H1 (cell line): ENCODE measurements at regions not wholly inside any gene's neighbourhood (a gene's known extent, or its start where the extent isn't known, plus 50 kb on each side); places are given as distances from the start of the nearest gene placed in this dataset.

Source experiments
- ASH2L ChIP-seq: fragments of 200-600, 300-600 bp; sonication (generic); IDR thresholded peaks from one replicate; pipeline ENCODE4 v1.7.1; 2017; ENCODE audit warnings: low read length
- CBX8 ChIP-seq: fragments of 300-800, 300-1000 bp; sonication (generic); IDR thresholded peaks from 2 replicates; pipeline ENCODE4 v1.7.1; 2016; ENCODE audit warnings: low read depth, low read length, borderline replicate concordance
- CHD2 ChIP-seq: IDR thresholded peaks from 2 replicates; pipeline ENCODE4 v1.6.1; 2012; ENCODE audit warnings: low read length, improper control_type of control experiment
- CREB1 ChIP-seq: IDR thresholded peaks from 2 replicates; pipeline ENCODE4 v1.6.1; 2012; ENCODE audit warnings: inconsistent platforms
- EGR1 ChIP-seq: IDR thresholded peaks from 2 replicates; pipeline ENCODE4 v1.6.1; 2011; ENCODE audit warnings: low read depth, low read length, borderline replicate concordance
- SAP30 ChIP-seq: fragments of 300-600 bp; sonication (generic); IDR thresholded peaks from 2 replicates; pipeline ENCODE4 v1.7.1; 2012; ENCODE audit warnings: low read length, moderate library complexity, mild to moderate bottlenecking, inconsistent platforms; ENCODE audit not compliant: insufficient read depth, insufficient replicate concordance
- SIN3A ChIP-seq, 2 experiments: IDR thresholded peaks in 1 of 2; conservative IDR thresholded peaks in 1 of 2; 2 replicates each; pipeline ENCODE4 v1.6.1; 2011 to 2012; ENCODE audit warnings: low read length in 2 of 2, improper control_type of control experiment in 1 of 2, low read depth in 1 of 2, mild to moderate bottlenecking in 1 of 2
- TCF12 ChIP-seq: IDR thresholded peaks from 2 replicates; pipeline ENCODE4 v1.6.1; 2011; ENCODE audit warnings: low read depth, mild to moderate bottlenecking, low read length
- ZNF274 ChIP-seq: IDR thresholded peaks from 2 replicates; pipeline ENCODE4 v1.7.0; 2012; ENCODE audit warnings: low read length, borderline replicate concordance; ENCODE audit errors: extremely low read depth
- TF ChIP-seq, protein P1 (sequence below): fragments of 300-600 bp; sonication (generic); IDR thresholded peaks from 2 replicates; pipeline ENCODE4 v1.7.1; 2012; ENCODE audit warnings: low read length, moderate library complexity, mild to moderate bottlenecking, inconsistent platforms; ENCODE audit not compliant: insufficient replicate concordance
- TF ChIP-seq, protein P2 (sequence below): IDR thresholded peaks from 2 replicates; pipeline ENCODE4 v1.6.1; 2011; ENCODE audit warnings: low read depth, mild to moderate bottlenecking, low read length; ENCODE audit not compliant: insufficient read depth

DNA sequence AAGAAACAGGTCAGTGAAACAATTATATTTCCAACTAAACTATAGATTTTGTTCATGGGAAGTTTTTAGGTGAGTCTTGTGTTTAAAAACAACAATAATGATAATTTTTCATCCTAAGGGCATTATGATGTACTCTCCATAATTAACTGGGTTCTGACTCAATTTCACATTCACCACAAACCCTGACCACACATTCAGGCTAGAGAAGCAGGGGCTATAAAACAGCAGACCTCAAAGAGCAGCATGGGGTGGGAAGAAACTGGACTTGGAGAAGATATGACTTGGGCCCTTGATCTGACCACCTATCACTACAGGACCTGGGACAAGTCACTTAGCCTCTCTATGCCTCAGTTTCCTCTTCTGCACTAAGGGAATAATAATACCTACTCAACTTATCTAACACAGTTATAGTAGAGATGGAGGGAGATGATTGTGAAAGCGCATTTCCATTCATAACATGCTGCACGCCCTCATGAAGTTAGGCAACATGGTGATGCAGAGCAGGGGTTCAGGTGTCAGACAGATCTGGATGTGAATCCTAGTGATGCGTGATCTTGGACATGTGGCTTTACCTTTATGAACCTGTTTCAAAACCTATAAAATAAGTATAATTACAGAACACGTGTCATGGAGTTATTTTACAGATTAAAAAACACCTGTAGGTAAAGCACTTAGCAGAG is 63.0 kb upstream of the ACP3 start (continued):
- TF ChIP-seq, protein P1, sequence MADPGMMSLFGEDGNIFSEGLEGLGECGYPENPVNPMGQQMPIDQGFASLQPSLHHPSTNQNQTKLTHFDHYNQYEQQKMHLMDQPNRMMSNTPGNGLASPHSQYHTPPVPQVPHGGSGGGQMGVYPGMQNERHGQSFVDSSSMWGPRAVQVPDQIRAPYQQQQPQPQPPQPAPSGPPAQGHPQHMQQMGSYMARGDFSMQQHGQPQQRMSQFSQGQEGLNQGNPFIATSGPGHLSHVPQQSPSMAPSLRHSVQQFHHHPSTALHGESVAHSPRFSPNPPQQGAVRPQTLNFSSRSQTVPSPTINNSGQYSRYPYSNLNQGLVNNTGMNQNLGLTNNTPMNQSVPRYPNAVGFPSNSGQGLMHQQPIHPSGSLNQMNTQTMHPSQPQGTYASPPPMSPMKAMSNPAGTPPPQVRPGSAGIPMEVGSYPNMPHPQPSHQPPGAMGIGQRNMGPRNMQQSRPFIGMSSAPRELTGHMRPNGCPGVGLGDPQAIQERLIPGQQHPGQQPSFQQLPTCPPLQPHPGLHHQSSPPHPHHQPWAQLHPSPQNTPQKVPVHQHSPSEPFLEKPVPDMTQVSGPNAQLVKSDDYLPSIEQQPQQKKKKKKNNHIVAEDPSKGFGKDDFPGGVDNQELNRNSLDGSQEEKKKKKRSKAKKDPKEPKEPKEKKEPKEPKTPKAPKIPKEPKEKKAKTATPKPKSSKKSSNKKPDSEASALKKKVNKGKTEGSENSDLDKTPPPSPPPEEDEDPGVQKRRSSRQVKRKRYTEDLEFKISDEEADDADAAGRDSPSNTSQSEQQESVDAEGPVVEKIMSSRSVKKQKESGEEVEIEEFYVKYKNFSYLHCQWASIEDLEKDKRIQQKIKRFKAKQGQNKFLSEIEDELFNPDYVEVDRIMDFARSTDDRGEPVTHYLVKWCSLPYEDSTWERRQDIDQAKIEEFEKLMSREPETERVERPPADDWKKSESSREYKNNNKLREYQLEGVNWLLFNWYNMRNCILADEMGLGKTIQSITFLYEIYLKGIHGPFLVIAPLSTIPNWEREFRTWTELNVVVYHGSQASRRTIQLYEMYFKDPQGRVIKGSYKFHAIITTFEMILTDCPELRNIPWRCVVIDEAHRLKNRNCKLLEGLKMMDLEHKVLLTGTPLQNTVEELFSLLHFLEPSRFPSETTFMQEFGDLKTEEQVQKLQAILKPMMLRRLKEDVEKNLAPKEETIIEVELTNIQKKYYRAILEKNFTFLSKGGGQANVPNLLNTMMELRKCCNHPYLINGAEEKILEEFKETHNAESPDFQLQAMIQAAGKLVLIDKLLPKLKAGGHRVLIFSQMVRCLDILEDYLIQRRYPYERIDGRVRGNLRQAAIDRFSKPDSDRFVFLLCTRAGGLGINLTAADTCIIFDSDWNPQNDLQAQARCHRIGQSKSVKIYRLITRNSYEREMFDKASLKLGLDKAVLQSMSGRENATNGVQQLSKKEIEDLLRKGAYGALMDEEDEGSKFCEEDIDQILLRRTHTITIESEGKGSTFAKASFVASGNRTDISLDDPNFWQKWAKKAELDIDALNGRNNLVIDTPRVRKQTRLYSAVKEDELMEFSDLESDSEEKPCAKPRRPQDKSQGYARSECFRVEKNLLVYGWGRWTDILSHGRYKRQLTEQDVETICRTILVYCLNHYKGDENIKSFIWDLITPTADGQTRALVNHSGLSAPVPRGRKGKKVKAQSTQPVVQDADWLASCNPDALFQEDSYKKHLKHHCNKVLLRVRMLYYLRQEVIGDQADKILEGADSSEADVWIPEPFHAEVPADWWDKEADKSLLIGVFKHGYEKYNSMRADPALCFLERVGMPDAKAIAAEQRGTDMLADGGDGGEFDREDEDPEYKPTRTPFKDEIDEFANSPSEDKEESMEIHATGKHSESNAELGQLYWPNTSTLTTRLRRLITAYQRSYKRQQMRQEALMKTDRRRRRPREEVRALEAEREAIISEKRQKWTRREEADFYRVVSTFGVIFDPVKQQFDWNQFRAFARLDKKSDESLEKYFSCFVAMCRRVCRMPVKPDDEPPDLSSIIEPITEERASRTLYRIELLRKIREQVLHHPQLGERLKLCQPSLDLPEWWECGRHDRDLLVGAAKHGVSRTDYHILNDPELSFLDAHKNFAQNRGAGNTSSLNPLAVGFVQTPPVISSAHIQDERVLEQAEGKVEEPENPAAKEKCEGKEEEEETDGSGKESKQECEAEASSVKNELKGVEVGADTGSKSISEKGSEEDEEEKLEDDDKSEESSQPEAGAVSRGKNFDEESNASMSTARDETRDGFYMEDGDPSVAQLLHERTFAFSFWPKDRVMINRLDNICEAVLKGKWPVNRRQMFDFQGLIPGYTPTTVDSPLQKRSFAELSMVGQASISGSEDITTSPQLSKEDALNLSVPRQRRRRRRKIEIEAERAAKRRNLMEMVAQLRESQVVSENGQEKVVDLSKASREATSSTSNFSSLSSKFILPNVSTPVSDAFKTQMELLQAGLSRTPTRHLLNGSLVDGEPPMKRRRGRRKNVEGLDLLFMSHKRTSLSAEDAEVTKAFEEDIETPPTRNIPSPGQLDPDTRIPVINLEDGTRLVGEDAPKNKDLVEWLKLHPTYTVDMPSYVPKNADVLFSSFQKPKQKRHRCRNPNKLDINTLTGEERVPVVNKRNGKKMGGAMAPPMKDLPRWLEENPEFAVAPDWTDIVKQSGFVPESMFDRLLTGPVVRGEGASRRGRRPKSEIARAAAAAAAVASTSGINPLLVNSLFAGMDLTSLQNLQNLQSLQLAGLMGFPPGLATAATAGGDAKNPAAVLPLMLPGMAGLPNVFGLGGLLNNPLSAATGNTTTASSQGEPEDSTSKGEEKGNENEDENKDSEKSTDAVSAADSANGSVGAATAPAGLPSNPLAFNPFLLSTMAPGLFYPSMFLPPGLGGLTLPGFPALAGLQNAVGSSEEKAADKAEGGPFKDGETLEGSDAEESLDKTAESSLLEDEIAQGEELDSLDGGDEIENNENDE = no peak
- TF ChIP-seq, protein P2, sequence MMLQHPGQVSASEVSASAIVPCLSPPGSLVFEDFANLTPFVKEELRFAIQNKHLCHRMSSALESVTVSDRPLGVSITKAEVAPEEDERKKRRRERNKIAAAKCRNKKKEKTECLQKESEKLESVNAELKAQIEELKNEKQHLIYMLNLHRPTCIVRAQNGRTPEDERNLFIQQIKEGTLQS = no peak
- TF ChIP-seq ASH2L = no peak
- no peak for TF ChIP-seq ZNF274
- TF ChIP-seq CBX8 = no peak
- no peak for TF ChIP-seq TCF12
- no peak for TF ChIP-seq SIN3A (conservative IDR thresholded peaks at IDR 0.05 in 1 of 2, IDR thresholded peaks at IDR 0.05 in 1 of 2; ENCODE audit: low read depth in 1 of 2, low read length in 2 of 2)
- TF ChIP-seq EGR1 = no peak
- no peak for TF ChIP-seq CREB1
- no peak for TF ChIP-seq SAP30
- TF ChIP-seq CHD2 = no peak
- TF ChIP-seq, all 59 proteins: peak for 0
